IPS DF 6.9 (cell line): ENCODE measurements at regions not wholly inside any gene's neighbourhood (a gene's known extent, or its start where the extent isn't known, plus 50 kb on each side); places are given as distances from the start of the nearest gene placed in this dataset.

Source experiments
- DNase-seq: peaks from one replicate; pipeline ENCODE4 v3.0.0-alpha.2; 2013; ENCODE audit warnings: low read depth, low spot score
- H3K27ac ChIP-seq: one replicate; pipeline ENCODE4 v1.5.1; 2013; ENCODE audit warnings: low read length, control low read depth
- H3K27me3 ChIP-seq: 2 replicates; pipeline ENCODE4 v1.6.1; 2013; ENCODE audit warnings: mild to moderate bottlenecking, low read length; ENCODE audit not compliant: control insufficient read depth, insufficient read depth
- H3K36me3 ChIP-seq: 2 replicates; pipeline ENCODE4 v1.6.1; 2013; ENCODE audit warnings: low read length; ENCODE audit not compliant: control insufficient read depth, insufficient read depth
- H3K4me1 ChIP-seq: 2 replicates; pipeline ENCODE4 v1.6.1; 2013; ENCODE audit warnings: low read length; ENCODE audit not compliant: control insufficient read depth, insufficient read depth
- H3K4me3 ChIP-seq: 2 replicates; pipeline ENCODE4 v1.5.1; 2013; ENCODE audit warnings: mild to moderate bottlenecking, low read length
- H3K9me3 ChIP-seq: 2 replicates; pipeline ENCODE4 v1.6.1; 2013; ENCODE audit warnings: low read length, inconsistent platforms; ENCODE audit not compliant: control insufficient read depth, insufficient read depth
- WGBS: extraction: QIAGEN DNeasy Blood & Tissue Kit; methylation state at CpG from one replicate; pipeline ENCODE4 v1.1.7; 2013; ENCODE audit warnings: mixed read lengths, missing lambda C conversion rate; ENCODE audit not compliant: insufficient read length, insufficient coverage; 5-methylcytosine and 5-hydroxymethylcytosine counted together

DNA sequence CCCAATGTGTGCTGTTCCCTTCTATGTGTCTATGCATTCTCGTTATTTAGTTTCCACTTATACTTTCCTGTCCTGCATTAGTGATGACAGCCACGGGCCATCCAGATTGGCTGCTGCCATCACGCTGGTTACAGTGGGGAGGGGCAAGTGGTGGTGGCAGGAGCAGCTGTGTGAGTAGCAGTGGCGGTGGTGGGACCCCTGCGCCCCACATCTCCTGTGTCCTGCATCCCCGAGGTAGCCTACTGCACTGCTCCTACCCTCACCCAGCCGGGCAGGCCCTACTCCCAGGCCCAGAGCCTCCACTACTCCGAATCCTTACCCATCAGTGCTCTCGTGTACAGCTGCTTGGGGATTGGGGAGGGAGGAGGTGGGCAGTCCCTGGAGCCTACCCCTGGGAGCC lies 798.7 kb upstream of the AGA start:
- Histone ChIP-seq H3K4me3 (no peak overlapping the region), H3K27me3 (no peaks in the 10 kb centered on the region), H3K4me1 (no peaks in the 10 kb centered on the region), H3K36me3 (no peaks in the 10 kb centered on the region), H3K9me3 (no peaks in the 10 kb centered on the region), H3K27ac (no peak overlapping the region)
- no peak for DNase-seq
- WGBS = no CpG with 5 or more reads among the region's 9 CpGs

DNA sequence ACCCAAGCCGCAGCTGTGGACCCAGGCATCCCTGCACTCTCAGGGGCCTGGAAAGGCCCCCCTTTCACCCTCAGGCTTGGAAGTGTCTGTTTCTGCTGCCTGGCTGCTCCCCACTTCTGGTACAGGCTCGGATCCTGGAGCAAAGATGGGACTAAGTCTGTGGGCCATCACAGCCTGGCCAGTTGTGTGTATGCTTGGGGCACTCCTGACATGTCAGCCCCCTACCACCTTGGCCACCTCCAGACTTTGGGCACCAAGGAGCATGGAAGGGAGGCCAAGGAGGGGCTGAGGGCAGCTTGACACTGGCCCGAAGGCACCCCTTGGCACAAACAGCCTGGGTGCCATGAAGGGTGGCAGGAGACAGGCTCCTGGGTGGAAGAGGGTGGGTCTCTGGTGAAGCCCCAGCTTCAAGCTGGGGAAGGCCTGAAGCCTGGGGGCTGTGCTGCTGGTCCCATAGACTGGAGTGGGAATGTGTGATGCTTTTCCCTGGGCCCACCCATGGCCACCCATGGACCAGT lies 799.4 kb upstream of the AGA start:
- no peaks in the 10 kb centered on the region for H3K9me3 ChIP-seq
- WGBS = no CpG with 5 or more reads among the region's 3 CpGs
- no peaks in the 10 kb centered on the region for H3K27me3 ChIP-seq
- H3K27ac ChIP-seq = no peak overlapping the region
- H3K4me1 ChIP-seq = no peaks in the 10 kb centered on the region
- no peaks in the 10 kb centered on the region for H3K36me3 ChIP-seq
- H3K4me3 ChIP-seq = no peak overlapping the region
- DNase-seq = no peak

DNA sequence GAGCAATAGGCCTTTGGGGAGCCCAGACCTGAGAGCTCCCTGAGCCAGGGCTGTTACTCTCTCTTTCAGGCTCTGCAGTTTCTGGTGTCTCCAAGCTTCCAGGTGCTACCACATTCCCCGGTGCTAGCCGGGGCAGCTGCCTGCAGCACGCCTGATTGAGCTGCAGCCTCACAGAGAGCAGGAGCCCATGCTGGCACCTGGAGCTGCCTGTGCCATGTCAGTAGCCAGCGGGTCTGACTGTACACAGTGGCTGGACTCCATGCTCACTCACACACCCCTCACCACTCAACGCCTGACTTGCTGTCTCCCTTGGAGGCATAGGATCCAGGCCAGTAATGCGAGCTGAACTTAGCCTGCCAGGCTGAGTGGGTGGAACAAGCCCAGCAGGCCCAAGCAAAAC lies 800.4 kb upstream of the AGA start:
- Histone ChIP-seq H3K9me3 (no peaks in the 10 kb centered on the region), H3K4me1 (no peaks in the 10 kb centered on the region), H3K27me3 (no peaks in the 10 kb centered on the region), H3K4me3 (no peak overlapping the region), H3K36me3 (no peaks in the 10 kb centered on the region), H3K27ac (no peak overlapping the region)
- no CpG with 5 or more reads among the region's 6 CpGs for WGBS
- no peak for DNase-seq

DNA sequence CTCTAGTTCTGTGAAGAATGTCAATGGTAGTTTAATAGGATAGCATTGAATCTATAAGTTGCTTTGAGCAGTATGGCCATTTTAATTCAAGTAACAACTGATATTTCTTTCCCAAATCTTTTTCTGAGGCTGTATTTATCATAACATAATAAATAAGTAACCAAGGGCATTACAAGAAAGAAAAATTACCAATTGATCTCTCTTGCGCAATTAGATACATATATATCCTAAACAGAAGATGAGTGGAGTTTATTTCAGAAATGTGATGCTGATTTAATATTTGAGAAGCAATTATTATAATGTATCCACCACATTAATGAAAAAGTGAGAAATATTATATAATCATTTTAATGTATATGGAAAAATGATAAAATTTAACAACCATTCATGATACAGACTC lies 802.5 kb upstream of the AGA start:
- H3K27me3 ChIP-seq = no peaks in the 10 kb centered on the region
- no peak for DNase-seq
- H3K36me3 ChIP-seq = no peaks in the 10 kb centered on the region
- H3K27ac ChIP-seq = no peak overlapping the region
- no peaks in the 10 kb centered on the region for H3K4me1 ChIP-seq
- no peaks in the 10 kb centered on the region for H3K9me3 ChIP-seq
- WGBS = no CpG with 5 or more reads among the region's 1 CpG
- H3K4me3 ChIP-seq = no peak overlapping the region

DNA sequence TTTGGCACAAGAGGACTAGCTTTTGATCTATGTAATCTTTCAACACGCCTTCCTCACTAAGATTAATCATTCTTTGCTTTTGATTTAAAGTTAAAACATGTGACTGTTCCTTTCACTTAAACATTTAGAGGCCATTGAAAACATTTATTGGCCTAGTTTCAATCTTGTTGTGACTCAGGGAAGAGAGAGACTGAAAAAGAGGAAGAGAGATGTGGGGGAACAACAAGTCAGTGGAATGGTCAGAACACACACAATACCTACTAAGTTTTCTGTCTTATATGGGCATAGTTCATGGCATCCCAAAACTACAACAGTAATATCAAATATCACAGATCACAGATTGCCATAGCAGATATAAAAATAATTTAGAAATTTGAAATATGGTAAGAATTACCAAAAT lies 812.9 kb upstream of the AGA start:
- no peaks in the 10 kb centered on the region for H3K4me1 ChIP-seq
- no peaks in the 10 kb centered on the region for H3K36me3 ChIP-seq
- DNase-seq = no peak
- no peak overlapping the region for H3K4me3 ChIP-seq
- H3K9me3 ChIP-seq = no peaks in the 10 kb centered on the region
- WGBS = no CpG with 5 or more reads among the region's 1 CpG
- no peaks in the 10 kb centered on the region for H3K27me3 ChIP-seq
- H3K27ac ChIP-seq = no peak overlapping the region

DNA sequence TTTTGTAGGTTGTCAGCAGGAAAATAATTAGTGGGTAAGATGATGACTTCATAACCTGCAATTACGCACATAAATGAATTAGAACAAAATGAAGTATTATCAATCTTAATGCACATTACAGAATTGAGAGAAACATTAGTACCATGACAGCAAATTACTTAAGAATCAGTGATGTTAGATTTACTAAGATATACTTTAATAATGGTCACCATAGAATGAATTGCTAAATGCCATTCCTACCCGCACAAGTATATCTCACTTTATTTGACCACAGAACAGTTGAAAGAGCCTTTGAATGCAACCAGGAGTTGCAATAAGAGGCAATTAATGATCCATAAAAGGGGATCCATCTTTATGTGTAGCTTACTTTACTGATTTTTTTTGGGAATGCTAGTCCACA lies 816.4 kb upstream of the AGA start:
- H3K9me3 ChIP-seq = no peaks in the 10 kb centered on the region
- H3K27ac ChIP-seq = no peak overlapping the region
- no peaks in the 10 kb centered on the region for H3K4me1 ChIP-seq
- H3K4me3 ChIP-seq = no peak overlapping the region
- WGBS = no CpG with 5 or more reads among the region's 2 CpGs
- DNase-seq = no peak
- no peaks in the 10 kb centered on the region for H3K36me3 ChIP-seq
- no peaks in the 10 kb centered on the region for H3K27me3 ChIP-seq

DNA sequence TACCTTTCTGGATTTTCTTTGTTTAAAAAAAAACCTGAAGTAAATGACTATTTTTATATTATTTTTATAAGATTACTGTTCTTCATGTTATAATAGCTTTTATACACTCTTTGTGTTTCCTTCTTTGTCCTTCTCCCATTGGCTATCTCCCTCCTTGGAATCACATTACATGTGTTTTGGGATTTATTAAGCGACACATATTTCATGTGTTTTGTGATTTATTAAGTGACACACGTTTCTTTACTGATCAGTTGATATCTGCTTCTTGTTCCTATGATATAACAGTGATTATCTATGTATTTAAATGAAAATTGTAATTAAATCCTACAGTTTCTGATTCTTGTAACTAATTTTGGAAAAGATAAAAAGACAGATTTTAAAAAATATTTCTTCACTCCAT lies 817.3 kb upstream of the AGA start:
- DNase-seq = no peak
- WGBS = no CpG with 5 or more reads among the region's 2 CpGs

DNA sequence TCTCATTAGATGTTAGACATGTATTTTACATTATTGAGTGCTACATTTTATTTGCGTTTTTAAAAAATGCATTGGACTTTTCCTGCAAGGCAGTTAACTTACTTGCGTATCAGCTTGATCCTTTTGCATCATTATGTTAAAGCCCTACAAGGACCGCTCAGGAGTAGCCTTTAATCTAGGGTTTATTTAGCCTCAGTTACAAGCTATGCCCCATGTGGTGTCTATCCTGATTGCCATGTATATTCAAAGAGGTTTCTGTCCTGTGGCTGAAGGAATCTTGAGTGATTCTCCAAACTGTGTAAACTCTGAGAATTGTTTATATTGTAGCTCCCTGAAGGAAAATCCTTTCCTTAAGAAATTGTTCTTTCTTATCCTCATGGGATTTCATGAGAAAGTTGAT lies 821.8 kb upstream of the AGA start:
- no peaks in the 10 kb centered on the region for H3K36me3 ChIP-seq

More for the DNA sequence above, 817.3 kb upstream of the AGA start:
- no peaks in the 10 kb centered on the region for H3K27me3 ChIP-seq
- H3K4me1 ChIP-seq = no peaks in the 10 kb centered on the region
- H3K9me3 ChIP-seq = no peaks in the 10 kb centered on the region
- no peaks in the 10 kb centered on the region for H3K36me3 ChIP-seq
- H3K4me3 ChIP-seq = no peak overlapping the region
- no peak overlapping the region for H3K27ac ChIP-seq

DNA sequence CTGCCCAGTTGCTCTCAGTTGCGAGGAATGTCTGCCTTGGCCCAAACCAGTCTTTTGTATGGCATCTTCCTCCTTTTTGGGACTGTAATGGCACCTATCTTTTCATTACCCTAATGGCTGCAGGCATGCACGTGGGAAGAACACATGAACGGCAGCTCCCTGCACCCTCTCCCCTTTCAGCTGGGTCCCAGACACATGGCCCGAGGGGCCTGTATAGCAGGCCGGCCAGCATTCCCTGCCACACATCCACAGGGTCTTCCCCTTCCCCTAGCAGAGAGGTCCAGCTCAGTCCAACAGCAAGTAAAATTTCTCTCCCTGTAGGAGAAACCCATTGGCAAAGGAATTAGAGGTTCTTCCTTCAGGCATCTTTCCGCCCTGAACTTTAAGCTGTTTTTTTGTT lies 829.1 kb upstream of the AGA start:
- H3K4me3 ChIP-seq = no peak overlapping the region
- no CpG with 5 or more reads among the region's 6 CpGs for WGBS
- H3K27me3 ChIP-seq = no peaks in the 10 kb centered on the region
- no peaks in the 10 kb centered on the region for H3K36me3 ChIP-seq
- H3K4me1 ChIP-seq = no peaks in the 10 kb centered on the region
- no peak overlapping the region for H3K27ac ChIP-seq
- DNase-seq = no peak
- H3K9me3 ChIP-seq = no peaks in the 10 kb centered on the region

More for the DNA sequence above, 821.8 kb upstream of the AGA start:
- WGBS = no CpG with 5 or more reads among the region's 3 CpGs
- Histone ChIP-seq H3K4me1 (no peaks in the 10 kb centered on the region), H3K9me3 (no peaks in the 10 kb centered on the region), H3K4me3 (no peak overlapping the region), H3K27ac (no peak overlapping the region), H3K27me3 (no peaks in the 10 kb centered on the region)
- no peak for DNase-seq

DNA sequence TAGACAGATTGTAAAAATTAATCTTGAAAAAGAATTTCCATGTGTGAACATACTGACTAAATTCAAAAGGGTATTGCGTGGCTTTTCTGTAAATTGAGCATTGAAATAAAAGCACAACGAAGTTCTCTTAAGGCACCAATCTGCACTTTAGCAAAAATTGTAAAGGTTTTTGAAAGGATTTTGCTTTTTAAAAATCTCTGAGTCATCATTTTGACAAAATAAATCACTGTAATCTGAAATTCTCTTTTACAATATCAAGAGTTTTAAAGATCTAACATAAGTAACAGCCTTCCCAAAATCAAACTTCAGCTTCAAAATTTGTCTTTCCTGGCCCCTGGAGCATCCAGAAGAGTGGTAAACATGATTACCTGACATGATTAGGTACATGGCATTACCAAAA lies 830.9 kb upstream of the AGA start:
- Histone ChIP-seq H3K27me3 (no peaks in the 10 kb centered on the region), H3K4me1 (no peaks in the 10 kb centered on the region), H3K27ac (no peak overlapping the region), H3K9me3 (no peaks in the 10 kb centered on the region), H3K36me3 (no peaks in the 10 kb centered on the region), H3K4me3 (no peak overlapping the region)
- DNase-seq = no peak
- WGBS = no CpG with 5 or more reads among the region's 2 CpGs

DNA sequence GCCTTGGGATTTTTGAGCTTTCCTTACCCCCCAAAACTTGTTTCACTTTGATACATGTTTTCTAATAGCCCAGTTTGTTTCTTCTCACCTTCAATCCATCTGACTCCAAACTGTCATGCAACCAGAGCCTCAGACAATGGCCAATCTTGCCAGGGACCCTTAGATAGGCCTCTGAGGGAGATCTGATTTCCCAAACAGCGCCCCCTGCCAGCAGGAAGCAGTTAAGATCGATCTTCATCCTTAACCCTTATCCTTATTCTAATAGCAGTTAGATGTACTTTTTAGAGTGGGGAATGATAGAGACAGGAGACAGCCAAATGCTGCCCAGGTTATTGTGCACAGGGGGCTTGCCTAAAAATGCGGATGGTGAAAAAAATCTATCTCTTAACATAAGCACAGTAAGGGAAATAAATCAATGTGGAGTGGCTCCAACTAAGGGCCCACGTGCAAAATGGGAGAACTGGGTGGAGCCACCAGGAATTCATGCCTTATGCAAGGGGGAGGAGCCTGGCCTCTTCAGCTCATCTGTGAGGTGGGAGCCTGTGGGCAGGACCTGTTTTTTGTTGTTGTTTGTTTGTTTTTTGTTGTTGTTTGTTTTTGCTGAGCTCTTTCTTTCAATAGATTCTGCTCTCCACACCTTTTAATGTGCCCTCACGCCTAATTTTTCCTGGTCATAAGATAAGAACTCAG lies 833.6 kb upstream of the AGA start:
- DNase-seq = no peak
- no peaks in the 10 kb centered on the region for H3K9me3 ChIP-seq
- no CpG with 5 or more reads among the region's 5 CpGs for WGBS

More for the DNA sequence above, 833.6 kb upstream of the AGA start:
- H3K27ac ChIP-seq = no peak overlapping the region
- no peaks in the 10 kb centered on the region for H3K36me3 ChIP-seq
- H3K4me3 ChIP-seq = no peak overlapping the region
- H3K4me1 ChIP-seq = no peaks in the 10 kb centered on the region
- H3K27me3 ChIP-seq = no peaks in the 10 kb centered on the region
